ENCODE measurements at regions not wholly inside any gene's neighbourhood (a gene's known extent, or its start where the extent isn't known, plus 50 kb on each side); places are given as distances from the start of the nearest gene placed in this dataset.

DNA sequence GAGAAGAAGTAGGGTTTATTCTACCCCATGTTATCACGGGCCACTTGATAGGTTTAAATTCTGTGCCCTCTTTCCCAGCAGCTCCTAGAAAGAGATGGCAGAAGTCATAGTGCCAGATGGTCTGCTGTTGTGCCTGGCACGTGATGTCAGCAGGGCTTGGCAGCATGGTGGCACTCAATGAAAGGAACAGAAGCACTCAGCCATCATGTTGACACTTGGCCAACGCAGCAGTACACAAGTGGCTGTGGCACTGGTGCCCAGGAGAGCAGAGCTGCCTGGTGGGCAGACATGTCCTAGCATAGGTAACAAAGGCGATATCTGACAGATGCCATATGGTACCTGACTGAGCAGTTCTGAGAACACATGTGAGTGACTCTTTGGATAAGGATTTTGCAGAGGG lies 796.4 kb upstream of the ACO1 start:
- FAIRE-seq (no peak), DNase-seq (ENCODE audit: low read depth, low spot score) (no peak)
- no peaks in the 10 kb centered on the region for H3K79me2 ChIP-seq (ENCODE audit: control insufficient read depth, insufficient read depth, low read length)
- H3K36me3 ChIP-seq (ENCODE audit: control insufficient read depth in 2 of 2, extremely low read depth in 1 of 2, insufficient read depth in 2 of 2, low read length in 2 of 2), result no peaks in the 10 kb centered on the region
- H3K9me1 ChIP-seq (replicated peaks; ENCODE audit: control insufficient read depth, extremely low read depth, insufficient read depth, low read length), result no peaks in the 10 kb centered on the region
- ChIA-PET CTCF (interaction anchor here (1.4 kb wide), 1 partner anchor 20 kb away, joined by 3 read pairs; no protein-coding TSS in a partner anchor), POLR2A (no interaction called here)
- H3K4me1 ChIP-seq (ENCODE audit: control insufficient read depth, extremely low read depth, insufficient read depth, low read length), result no peaks in the 10 kb centered on the region
- dilution Hi-C loops (cut with MboI; ENCODE audit: extremely low pct_ligation_motif_present, low sequenced_read_pairs) (no loop called here), intact Hi-C loops (cut with micrococcal nuclease) (no loop called here)
- H3K27ac ChIP-seq (ENCODE audit: insufficient read depth, low read depth, low read length), result no peak overlapping the region
- no peak overlapping the region for H3K4me2 ChIP-seq (ENCODE audit: insufficient read depth, low read length)
- no TSS peak for BruUV-seq (replicated peaks)
- TF ChIP-seq, protein P1, sequence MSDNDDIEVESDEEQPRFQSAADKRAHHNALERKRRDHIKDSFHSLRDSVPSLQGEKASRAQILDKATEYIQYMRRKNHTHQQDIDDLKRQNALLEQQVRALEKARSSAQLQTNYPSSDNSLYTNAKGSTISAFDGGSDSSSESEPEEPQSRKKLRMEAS (IDR thresholded peaks at IDR 0.05; ENCODE audit: insufficient read depth, insufficient read length), result no peak
- no peak for TF ChIP-seq EZH2 (IDR thresholded peaks at IDR 0.05; ENCODE audit: borderline replicate concordance, low read depth, low read length, severe bottlenecking)
- no peak for TF ChIP-seq JUN (IDR thresholded peaks at IDR 0.05; ENCODE audit: borderline replicate concordance, insufficient read depth, insufficient read length, low read depth)
- no peak for TF ChIP-seq MYC (IDR thresholded peaks at IDR 0.05; ENCODE audit: low read depth, low read length)
- no peak for TF ChIP-seq POLR2AphosphoS5 (IDR thresholded peaks at IDR 0.05; ENCODE audit: insufficient read depth, low read depth, low read length)
- TF ChIP-seq, protein P2, sequence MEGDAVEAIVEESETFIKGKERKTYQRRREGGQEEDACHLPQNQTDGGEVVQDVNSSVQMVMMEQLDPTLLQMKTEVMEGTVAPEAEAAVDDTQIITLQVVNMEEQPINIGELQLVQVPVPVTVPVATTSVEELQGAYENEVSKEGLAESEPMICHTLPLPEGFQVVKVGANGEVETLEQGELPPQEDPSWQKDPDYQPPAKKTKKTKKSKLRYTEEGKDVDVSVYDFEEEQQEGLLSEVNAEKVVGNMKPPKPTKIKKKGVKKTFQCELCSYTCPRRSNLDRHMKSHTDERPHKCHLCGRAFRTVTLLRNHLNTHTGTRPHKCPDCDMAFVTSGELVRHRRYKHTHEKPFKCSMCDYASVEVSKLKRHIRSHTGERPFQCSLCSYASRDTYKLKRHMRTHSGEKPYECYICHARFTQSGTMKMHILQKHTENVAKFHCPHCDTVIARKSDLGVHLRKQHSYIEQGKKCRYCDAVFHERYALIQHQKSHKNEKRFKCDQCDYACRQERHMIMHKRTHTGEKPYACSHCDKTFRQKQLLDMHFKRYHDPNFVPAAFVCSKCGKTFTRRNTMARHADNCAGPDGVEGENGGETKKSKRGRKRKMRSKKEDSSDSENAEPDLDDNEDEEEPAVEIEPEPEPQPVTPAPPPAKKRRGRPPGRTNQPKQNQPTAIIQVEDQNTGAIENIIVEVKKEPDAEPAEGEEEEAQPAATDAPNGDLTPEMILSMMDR (IDR thresholded peaks at IDR 0.05; ENCODE audit: extremely low read depth in 1 of 2, insufficient read depth in 1 of 2, low read depth in 1 of 2, low read length in 2 of 2), result no peak
- TF ChIP-seq GATA2 (IDR thresholded peaks at IDR 0.05; ENCODE audit: insufficient read depth, insufficient read length, low read depth, low read length), result no peak
- no peak for TF ChIP-seq FOS (IDR thresholded peaks at IDR 0.05; ENCODE audit: borderline replicate concordance, insufficient read depth, low read length)
- TF ChIP-seq POLR2A (IDR thresholded peaks at IDR 0.05; ENCODE audit: low read depth, low read length), result no peak
- no peak overlapping the region for H3K4me3 ChIP-seq (replicated peaks in 1 of 3; ENCODE audit: insufficient read depth in 1 of 3, low read depth in 1 of 3, low read length in 3 of 3)
- no peaks in the 10 kb centered on the region for H4K20me1 ChIP-seq (replicated peaks; ENCODE audit: control insufficient read depth, extremely low read depth, insufficient read depth, low read length)
- H3K9me3 ChIP-seq (replicated peaks; ENCODE audit: control insufficient read depth, insufficient read depth, low read length), result no peaks in the 10 kb centered on the region
- H3K27me3 ChIP-seq (ENCODE audit: control insufficient read depth in 2 of 2, insufficient read depth in 2 of 2, low read length in 2 of 2), result no peaks in the 10 kb centered on the region
- no peak overlapping the region for H2AFZ ChIP-seq (ENCODE audit: low read depth, low read length)
- H3K9ac ChIP-seq (replicated peaks; ENCODE audit: extremely low read depth, insufficient read depth, low read length), result no peak overlapping the region
